ENCODE measurements at regions not wholly inside any gene's neighbourhood (a gene's known extent, or its start where the extent isn't known, plus 50 kb on each side); places are given as distances from the start of the nearest gene placed in this dataset.

DNA sequence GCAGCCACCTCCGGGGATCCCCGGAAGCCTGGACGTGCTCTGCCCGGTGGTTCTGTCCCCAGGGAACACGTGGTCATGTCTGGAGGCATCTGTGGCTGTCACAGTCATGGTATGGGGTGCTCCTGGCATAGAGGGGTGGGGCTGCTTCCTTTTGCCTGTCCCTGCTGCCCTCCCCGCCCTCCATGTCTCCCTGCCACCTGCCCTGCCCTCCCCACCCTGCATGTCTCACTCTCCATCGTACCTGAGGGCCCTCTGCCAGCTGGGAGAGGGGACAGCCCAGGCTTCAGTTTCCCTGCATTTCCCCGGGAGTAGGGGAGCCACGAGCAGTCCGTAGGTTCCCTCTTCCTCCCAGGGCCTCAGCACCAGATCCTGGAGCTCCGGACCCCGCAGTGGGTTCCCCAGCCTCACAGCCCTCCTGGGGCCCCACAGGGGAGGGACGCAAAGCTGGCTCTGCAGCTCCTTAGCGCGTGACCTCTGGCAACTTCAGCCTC is 90.0 kb upstream of the CTDP1 start:
- TF ChIP-seq, protein P1, sequence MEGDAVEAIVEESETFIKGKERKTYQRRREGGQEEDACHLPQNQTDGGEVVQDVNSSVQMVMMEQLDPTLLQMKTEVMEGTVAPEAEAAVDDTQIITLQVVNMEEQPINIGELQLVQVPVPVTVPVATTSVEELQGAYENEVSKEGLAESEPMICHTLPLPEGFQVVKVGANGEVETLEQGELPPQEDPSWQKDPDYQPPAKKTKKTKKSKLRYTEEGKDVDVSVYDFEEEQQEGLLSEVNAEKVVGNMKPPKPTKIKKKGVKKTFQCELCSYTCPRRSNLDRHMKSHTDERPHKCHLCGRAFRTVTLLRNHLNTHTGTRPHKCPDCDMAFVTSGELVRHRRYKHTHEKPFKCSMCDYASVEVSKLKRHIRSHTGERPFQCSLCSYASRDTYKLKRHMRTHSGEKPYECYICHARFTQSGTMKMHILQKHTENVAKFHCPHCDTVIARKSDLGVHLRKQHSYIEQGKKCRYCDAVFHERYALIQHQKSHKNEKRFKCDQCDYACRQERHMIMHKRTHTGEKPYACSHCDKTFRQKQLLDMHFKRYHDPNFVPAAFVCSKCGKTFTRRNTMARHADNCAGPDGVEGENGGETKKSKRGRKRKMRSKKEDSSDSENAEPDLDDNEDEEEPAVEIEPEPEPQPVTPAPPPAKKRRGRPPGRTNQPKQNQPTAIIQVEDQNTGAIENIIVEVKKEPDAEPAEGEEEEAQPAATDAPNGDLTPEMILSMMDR (IDR thresholded peaks at IDR 0.05), result no peak
- no peak for TF ChIP-seq POLR2A (IDR thresholded peaks at IDR 0.05)
